ENCODE measurements at regions not wholly inside any gene's neighbourhood (a gene's known extent, or its start where the extent isn't known, plus 50 kb on each side); places are given as distances from the start of the nearest gene placed in this dataset.

- TF ChIP-seq, protein P1, sequence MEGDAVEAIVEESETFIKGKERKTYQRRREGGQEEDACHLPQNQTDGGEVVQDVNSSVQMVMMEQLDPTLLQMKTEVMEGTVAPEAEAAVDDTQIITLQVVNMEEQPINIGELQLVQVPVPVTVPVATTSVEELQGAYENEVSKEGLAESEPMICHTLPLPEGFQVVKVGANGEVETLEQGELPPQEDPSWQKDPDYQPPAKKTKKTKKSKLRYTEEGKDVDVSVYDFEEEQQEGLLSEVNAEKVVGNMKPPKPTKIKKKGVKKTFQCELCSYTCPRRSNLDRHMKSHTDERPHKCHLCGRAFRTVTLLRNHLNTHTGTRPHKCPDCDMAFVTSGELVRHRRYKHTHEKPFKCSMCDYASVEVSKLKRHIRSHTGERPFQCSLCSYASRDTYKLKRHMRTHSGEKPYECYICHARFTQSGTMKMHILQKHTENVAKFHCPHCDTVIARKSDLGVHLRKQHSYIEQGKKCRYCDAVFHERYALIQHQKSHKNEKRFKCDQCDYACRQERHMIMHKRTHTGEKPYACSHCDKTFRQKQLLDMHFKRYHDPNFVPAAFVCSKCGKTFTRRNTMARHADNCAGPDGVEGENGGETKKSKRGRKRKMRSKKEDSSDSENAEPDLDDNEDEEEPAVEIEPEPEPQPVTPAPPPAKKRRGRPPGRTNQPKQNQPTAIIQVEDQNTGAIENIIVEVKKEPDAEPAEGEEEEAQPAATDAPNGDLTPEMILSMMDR (IDR thresholded peaks at IDR 0.05) = no peak
- TF ChIP-seq POLR2A (IDR thresholded peaks at IDR 0.05) = no peak
- DNase-seq (no peak), ATAC-seq (no peak)
- Histone ChIP-seq H3K4me1 (no peaks in the 10 kb centered on the region), H3K36me3 (no peaks in the 10 kb centered on the region), H3K27me3 (no peaks in the 10 kb centered on the region), H3K4me3 (no peak overlapping the region), H3K9me3 (no peaks in the 10 kb centered on the region), H3K27ac (no peak overlapping the region)
- 48% methylated on average over 2 of the region's 2 CpGs for WGBS (ENCODE audit: insufficient coverage, low coverage, low lambda C conversion rate, missing lambda C conversion rate)
- intact Hi-C loops (cut with DNase I) = no loop called here
Observed at GRCh38 chr7:52955522-52955921, 79.9 kb upstream of the POM121L12 start.

DNA sequence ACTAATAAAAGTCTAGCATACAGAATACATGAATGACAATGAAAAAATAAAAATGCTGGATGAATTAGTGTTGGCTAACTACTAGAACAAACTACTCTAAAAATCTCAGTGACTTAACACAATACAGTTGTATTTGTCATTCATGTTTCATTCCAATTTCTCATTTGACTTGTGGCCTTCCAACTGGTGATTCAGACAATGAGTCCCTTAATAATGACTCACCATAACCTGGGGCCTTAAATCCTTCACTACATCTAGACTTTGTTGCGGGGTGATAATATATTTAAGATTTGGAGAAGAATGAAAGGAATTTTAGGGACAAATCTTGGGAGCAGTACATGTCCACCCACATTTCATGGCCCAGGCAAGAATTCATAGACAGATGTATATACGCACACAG, 90.5 kb upstream of the POM121L12 start:
- WGBS (ENCODE audit: insufficient coverage, low coverage, low lambda C conversion rate, missing lambda C conversion rate) = 66% methylated on average over 2 of the region's 2 CpGs
- no peaks in the 10 kb centered on the region for H3K9me3 ChIP-seq
- no peak for ATAC-seq
- H3K27ac ChIP-seq = no peak overlapping the region
- TF ChIP-seq POLR2A (IDR thresholded peaks at IDR 0.05) = no peak
- TF ChIP-seq, protein P1 (IDR thresholded peaks at IDR 0.05) = no peak
- no peak overlapping the region for H3K4me3 ChIP-seq
- no peaks in the 10 kb centered on the region for H3K36me3 ChIP-seq
- no peak for DNase-seq
- intact Hi-C loops (cut with DNase I) = no loop called here
- no peaks in the 10 kb centered on the region for H3K4me1 ChIP-seq
- H3K27me3 ChIP-seq = no peaks in the 10 kb centered on the region

DNA sequence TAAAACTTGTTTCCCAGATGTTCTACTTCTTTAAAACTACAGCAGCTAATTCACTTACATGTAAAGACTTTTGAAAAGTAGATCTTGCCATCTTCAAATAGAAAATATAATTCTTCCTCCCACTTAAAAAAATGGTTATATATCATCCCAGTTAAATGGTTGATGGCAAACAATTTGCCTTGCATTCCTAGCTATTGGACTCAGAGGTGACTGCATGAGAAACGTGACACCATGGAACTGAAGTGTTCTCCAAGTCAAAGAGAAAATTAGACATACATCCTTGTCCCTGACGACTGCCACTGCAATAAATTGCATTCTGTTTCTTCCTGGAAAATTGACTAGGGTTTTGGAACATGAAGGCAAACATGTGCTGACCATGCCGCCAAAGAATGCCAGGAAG, 95.0 kb upstream of the POM121L12 start:
- WGBS (ENCODE audit: insufficient coverage, low coverage, low lambda C conversion rate, missing lambda C conversion rate) = 22% methylated on average over 2 of the region's 3 CpGs
- no peaks in the 10 kb centered on the region for H3K36me3 ChIP-seq
- DNase-seq (no peak), ATAC-seq (no peak)
- no peak for TF ChIP-seq POLR2A (IDR thresholded peaks at IDR 0.05)
- H3K4me3 ChIP-seq = no peak overlapping the region
- no peaks in the 10 kb centered on the region for H3K9me3 ChIP-seq
- no peaks in the 10 kb centered on the region for H3K27me3 ChIP-seq
- H3K27ac ChIP-seq = no peak overlapping the region
- H3K4me1 ChIP-seq = no peaks in the 10 kb centered on the region
- intact Hi-C loops (cut with DNase I) = no loop called here

GRCh38 chr7:52938455-52939133, 96.8 kb upstream of the POM121L12 start:
- Histone ChIP-seq H3K27me3 (no peaks in the 10 kb centered on the region), H3K9me3 (no peaks in the 10 kb centered on the region), H3K4me3 (no peak overlapping the region), H3K4me1 (no peaks in the 10 kb centered on the region), H3K27ac (no peak overlapping the region), H3K36me3 (no peaks in the 10 kb centered on the region)
- DNase-seq (no peak), ATAC-seq (no peak)
- intact Hi-C loops (cut with DNase I) = no loop called here
- TF ChIP-seq POLR2A (IDR thresholded peaks at IDR 0.05) = no peak
- TF ChIP-seq, protein P1 (IDR thresholded peaks at IDR 0.05) = no peak

- WGBS (ENCODE audit: insufficient coverage, low coverage, low lambda C conversion rate, missing lambda C conversion rate) = 22% methylated on average over 2 of the region's 2 CpGs
Observed at GRCh38 chr7:52936750-52937149, 98.7 kb upstream of the POM121L12 start.

More at GRCh38 chr7:52936750-52937149, 98.7 kb upstream of the POM121L12 start:
- Histone ChIP-seq H3K27ac (no peak overlapping the region), H3K9me3 (no peaks in the 10 kb centered on the region), H3K36me3 (no peaks in the 10 kb centered on the region), H3K4me1 (no peaks in the 10 kb centered on the region), H3K27me3 (no peaks in the 10 kb centered on the region), H3K4me3 (no peak overlapping the region)
- no peak for TF ChIP-seq POLR2A (IDR thresholded peaks at IDR 0.05)
- TF ChIP-seq, protein P1 (IDR thresholded peaks at IDR 0.05) = no peak
- DNase-seq (no peak), ATAC-seq (no peak)
- intact Hi-C loops (cut with DNase I) = no loop called here

Data from right lobe of liver (tissue), 6 donors.